Caco-2 (cell line): ENCODE measurements at regions not wholly inside any gene's neighbourhood (a gene's known extent, or its start where the extent isn't known, plus 50 kb on each side); places are given as distances from the start of the nearest gene placed in this dataset.

Experiments
- BruUV-seq: library from RNA; stranded (reverse); fragments of 400-500 nt; replicated peaks from 2 replicates; lab custom pipeline; 2021; lab: Mats Ljungman, UMichigan
- CTCF ChIA-PET: fragments of 300-600 bp; sonication (Branson Sonifier 250); formaldehyde crosslinking; loops from one replicate; lab custom pipeline; 2022; ENCODE audit warnings: antibody characterized with exemption; lab: Charles Lee
- POLR2A ChIA-PET: fragments of 300-600 bp; sonication (Branson Sonifier 250); formaldehyde crosslinking; loops from one replicate; lab custom pipeline; 2022; ENCODE audit warnings: antibody characterized with exemption; lab: Charles Lee
- DNase-seq, 2 experiments: peaks; one replicate each; pipeline versions ENCODE4 v3.0.0 to v3.0.0-alpha.2; 2020 to 2022
- H3K27me3 ChIP-seq: replicated peaks from 2 replicates; pipeline ENCODE4 v1.6.0; 2011; ENCODE audit warnings: low read length; ENCODE audit not compliant: control insufficient read depth, insufficient read depth
- H3K36me3 ChIP-seq: 2 replicates; pipeline ENCODE4 v1.5.1; 2011; ENCODE audit warnings: low read length; ENCODE audit not compliant: control insufficient read depth, insufficient read depth
- H3K4me1 ChIP-seq: fragments of 250-450 bp; sonication (Bioruptor Pico); 2 replicates; pipeline ENCODE4 v1.5.1; 2020; ENCODE audit warnings: mild to moderate bottlenecking
- H3K4me3 ChIP-seq: 2 replicates; pipeline ENCODE4 v1.5.1; 2011; ENCODE audit warnings: low read depth, mild to moderate bottlenecking, control low read depth, low read length
- H3K9me3 ChIP-seq: fragments of 250-450 bp; sonication (Bioruptor Pico); 2 replicates; pipeline ENCODE4 v1.5.1; 2020; ENCODE audit warnings: mild to moderate bottlenecking, moderate library complexity
- H3K27ac Mint-ChIP-seq: one replicate; pipeline ENCODE4 v1.8.0; 2022; ENCODE audit warnings: mixed read lengths; ENCODE audit not compliant: unreplicated experiment
- H3K27me3 Mint-ChIP-seq: one replicate; pipeline ENCODE4 v1.8.0; 2022; ENCODE audit warnings: mixed read lengths; ENCODE audit not compliant: insufficient read depth, unreplicated experiment
- H3K36me3 Mint-ChIP-seq: one replicate; pipeline ENCODE4 v1.8.0; 2022; ENCODE audit warnings: mild to moderate bottlenecking, mixed read lengths; ENCODE audit not compliant: insufficient read depth, unreplicated experiment
- H3K4me1 Mint-ChIP-seq: one replicate; pipeline ENCODE4 v1.8.0; 2022; ENCODE audit warnings: low read depth, mixed read lengths; ENCODE audit not compliant: unreplicated experiment
- H3K4me3 Mint-ChIP-seq: one replicate; pipeline ENCODE4 v1.8.0; 2022; ENCODE audit warnings: mild to moderate bottlenecking, moderate library complexity, mixed read lengths; ENCODE audit not compliant: unreplicated experiment
- H3K9me3 Mint-ChIP-seq: one replicate; pipeline ENCODE4 v1.8.0; 2022; ENCODE audit warnings: mixed read lengths; ENCODE audit not compliant: unreplicated experiment
- CTCF ChIP-seq, 2 experiments: fragments of 200-600 bp in 1 of 2; IDR thresholded peaks; 1 replicate in 1 of 2; 2 replicates in 1 of 2; pipeline versions ENCODE4 v1.5.1 to v1.8.0; 2011 to 2022; ENCODE audit warnings: antibody characterized with exemption in 1 of 2, control low read depth in 1 of 2, inconsistent platforms in 1 of 2, low read depth in 1 of 2, low read length in 1 of 2, mild to moderate bottlenecking in 1 of 2, moderate library complexity in 1 of 2; ENCODE audit not compliant: insufficient read depth in 1 of 2, severe bottlenecking in 1 of 2, unreplicated experiment in 1 of 2
- intact Hi-C: fragments of 100-400 bp; cut with micrococcal nuclease; formaldehyde crosslinking; loops from one replicate; pipeline ENCODE4 v1.10.0; 2022; ENCODE audit not compliant: unreplicated experiment

- Mint-ChIP-seq H3K27me3 (peaks cover 8% of the 10 kb centered on the region), H3K4me3 (no peak overlapping the region), H3K4me1 (no peaks in the 10 kb centered on the region), H3K9me3 (no peaks in the 10 kb centered on the region), H3K27ac (no peak overlapping the region), H3K36me3 (no peaks in the 10 kb centered on the region)
- Histone ChIP-seq H3K36me3 (no peaks in the 10 kb centered on the region), H3K9me3 (no peaks in the 10 kb centered on the region), H3K4me1 (no peaks in the 10 kb centered on the region), H3K27me3 (no peaks in the 10 kb centered on the region), H3K4me3 (no peak overlapping the region)
- intact Hi-C loops, result no loop called here
- POLR2A ChIA-PET, result no interaction called here
- BruUV-seq, result no TSS peak
- TF ChIP-seq CTCF (IDR thresholded peaks at IDR 0.05; ENCODE audit: insufficient read depth in 1 of 2, low read depth in 1 of 2, low read length in 1 of 2, severe bottlenecking in 1 of 2, unreplicated experiment in 1 of 2), result no peak
- no peak for DNase-seq
- CTCF ChIA-PET, result no interaction called here
Measured at GRCh38 chr2:220353897-220354296, 726.5 kb downstream of the SLC4A3 start.

GRCh38 chr2:220356076-220356475, 728.6 kb downstream of the SLC4A3 start:
- Histone ChIP-seq H3K36me3 (no peaks in the 10 kb centered on the region), H3K9me3 (no peaks in the 10 kb centered on the region), H3K27me3 (no peaks in the 10 kb centered on the region), H3K4me1 (no peaks in the 10 kb centered on the region), H3K4me3 (no peak overlapping the region)
- no peaks in the 10 kb centered on the region for H3K36me3 Mint-ChIP-seq
- CTCF ChIA-PET, result no interaction called here
- no peaks in the 10 kb centered on the region for H3K4me1 Mint-ChIP-seq
- POLR2A ChIA-PET, result no interaction called here
- no peaks in the 10 kb centered on the region for H3K9me3 Mint-ChIP-seq
- no peak for DNase-seq
- peaks cover 6% of the 10 kb centered on the region for H3K27me3 Mint-ChIP-seq
- H3K27ac Mint-ChIP-seq, result no peak overlapping the region
- no peak overlapping the region for H3K4me3 Mint-ChIP-seq
- intact Hi-C loops, result no loop called here
- BruUV-seq, result no TSS peak
- no peak for TF ChIP-seq CTCF (IDR thresholded peaks at IDR 0.05; ENCODE audit: insufficient read depth in 1 of 2, low read depth in 1 of 2, low read length in 1 of 2, severe bottlenecking in 1 of 2, unreplicated experiment in 1 of 2)

- Histone ChIP-seq H3K9me3 (no peaks in the 10 kb centered on the region; the same call in 1 of the 2 replicates), H3K36me3 (no peaks in the 10 kb centered on the region), H3K4me1 (no peaks in the 10 kb centered on the region), H3K27me3 (no peaks in the 10 kb centered on the region), H3K4me3 (no peak overlapping the region)
- ChIA-PET CTCF (no interaction called here), POLR2A (no interaction called here)
- Mint-ChIP-seq H3K4me3 (no peak overlapping the region), H3K4me1 (no peaks in the 10 kb centered on the region), H3K27me3 (no peaks in the 10 kb centered on the region), H3K9me3 (no peaks in the 10 kb centered on the region), H3K36me3 (no peaks in the 10 kb centered on the region), H3K27ac (no peak overlapping the region)
- no TSS peak for BruUV-seq
- intact Hi-C loops, result no loop called here
- DNase-seq, result no peak
- no peak for TF ChIP-seq CTCF (IDR thresholded peaks at IDR 0.05; ENCODE audit: insufficient read depth in 1 of 2, low read depth in 1 of 2, low read length in 1 of 2, severe bottlenecking in 1 of 2, unreplicated experiment in 1 of 2)
Measured at GRCh38 chr2:220365023-220365422, 737.6 kb downstream of the SLC4A3 start.
